ENCODE measurements at regions not wholly inside any gene's neighbourhood (a gene's known extent, or its start where the extent isn't known, plus 50 kb on each side); places are given as distances from the start of the nearest gene placed in this dataset.
"Not testable (repeated sequence)": the region's sequence is repeated elsewhere in the genome, so short reads cannot be mapped to it uniquely, and the experiment has no call there.

DNA sequence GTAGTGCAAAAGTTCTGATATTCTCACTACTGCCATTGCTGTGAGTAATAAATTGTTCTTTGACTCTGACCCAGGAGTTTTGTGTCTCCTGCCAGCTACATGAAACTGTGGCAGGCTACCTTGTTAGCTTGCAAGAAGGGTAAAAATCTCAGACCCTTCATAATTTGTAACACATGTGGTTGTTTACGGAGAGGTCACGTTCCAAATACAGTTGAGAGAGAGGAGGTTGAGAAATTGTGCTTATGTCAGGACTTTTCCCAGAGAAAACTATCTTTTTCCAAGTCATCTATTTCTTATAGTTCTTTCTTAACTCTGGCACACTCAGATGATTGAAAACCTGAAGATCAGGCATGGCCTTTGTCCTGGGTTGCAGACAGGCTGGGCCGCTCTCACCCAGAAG lies 114.4 kb upstream of the SVIL start:
- no peak for DNase-seq (ENCODE audit: low spot score)

DNA sequence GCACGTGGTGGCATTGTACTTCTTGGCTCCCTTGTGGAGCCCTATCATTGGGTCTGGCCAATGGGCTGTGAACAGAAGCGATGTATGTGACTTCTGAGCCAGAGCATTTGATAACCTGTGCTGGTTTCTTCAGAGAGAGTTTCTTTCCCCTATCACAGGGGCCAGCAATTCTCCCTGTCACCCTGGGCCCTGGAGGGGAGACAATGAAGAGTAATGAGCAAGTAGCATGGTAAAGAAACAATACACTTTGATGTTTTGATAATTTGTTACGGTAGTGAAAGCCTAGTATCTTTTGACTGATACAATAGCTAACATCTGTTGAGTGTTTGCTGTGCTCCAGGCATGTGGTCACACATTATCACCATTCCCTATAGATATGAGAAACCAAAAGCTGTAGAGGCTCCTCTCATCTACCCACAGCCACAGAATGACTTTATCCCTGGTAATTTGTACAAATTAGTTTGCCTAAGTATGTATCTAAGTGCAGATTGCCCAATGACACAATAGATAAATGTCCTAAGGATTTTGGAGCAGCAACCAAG lies 113.4 kb upstream of the SVIL start:
- no peak for DNase-seq (ENCODE audit: low spot score)

DNA sequence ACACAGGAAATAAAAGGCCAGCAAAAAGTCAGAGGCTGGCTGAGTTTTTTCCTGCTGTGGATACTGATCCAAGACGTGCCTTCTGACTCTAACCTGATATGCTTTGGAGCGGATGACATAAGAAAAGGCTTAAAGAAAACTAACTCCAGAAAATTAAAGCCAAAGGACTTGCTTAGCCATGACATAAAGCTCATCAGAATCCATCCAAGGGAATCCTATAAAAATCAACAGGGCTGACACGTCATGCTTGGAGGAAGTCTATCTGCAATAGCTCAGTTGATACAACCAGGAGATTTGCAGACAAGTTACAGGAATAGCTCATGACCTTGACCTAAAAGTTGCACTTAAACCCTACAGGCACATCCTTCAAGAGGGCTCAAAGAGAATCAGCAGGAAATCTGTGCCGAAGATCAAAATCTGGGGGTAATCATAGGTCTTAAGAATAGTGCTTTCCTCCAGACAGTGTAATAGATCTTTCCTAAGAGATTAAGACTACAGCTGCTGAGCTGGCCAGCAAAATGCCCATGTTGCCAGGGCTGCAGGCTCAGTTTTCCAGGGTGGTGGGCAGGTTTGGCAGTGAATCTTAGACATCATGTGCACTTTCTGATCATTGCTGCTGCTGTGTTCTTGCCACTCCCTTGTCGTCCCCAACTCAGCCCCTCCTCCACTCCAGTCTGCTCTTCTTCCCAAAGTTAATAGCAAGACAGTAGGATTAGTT lies 111.5 kb upstream of the SVIL start:
- DNase-seq (ENCODE audit: low spot score), result no peak

DNA sequence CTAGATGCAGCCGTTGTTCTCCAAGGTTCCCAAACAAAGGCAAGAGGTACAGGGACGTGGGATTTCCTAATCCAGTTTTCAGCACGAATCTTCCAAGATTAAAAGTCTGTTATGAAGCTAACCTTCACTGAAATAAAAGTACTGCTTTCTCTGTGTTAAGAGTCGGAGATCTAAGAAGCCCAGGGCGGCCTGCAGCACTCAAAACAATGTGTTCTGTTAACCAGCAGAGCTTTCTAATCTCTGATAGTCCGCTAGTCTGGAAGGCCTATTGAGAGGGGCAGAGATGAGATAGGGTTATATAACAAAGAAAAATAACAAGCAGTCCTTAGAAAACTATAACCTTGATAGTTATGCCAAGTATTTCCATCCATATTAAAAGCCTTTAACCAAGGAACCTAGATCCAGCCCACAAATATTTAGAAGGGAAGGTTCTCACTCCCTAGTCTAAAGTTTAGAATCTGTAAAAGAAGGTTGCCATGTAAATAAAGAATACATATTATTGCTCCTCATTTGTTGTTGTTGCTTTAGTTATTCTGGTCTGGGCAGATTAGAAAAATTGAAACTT lies 106.3 kb upstream of the SVIL start:
- DNase-seq (ENCODE audit: low spot score), result no peak

DNA sequence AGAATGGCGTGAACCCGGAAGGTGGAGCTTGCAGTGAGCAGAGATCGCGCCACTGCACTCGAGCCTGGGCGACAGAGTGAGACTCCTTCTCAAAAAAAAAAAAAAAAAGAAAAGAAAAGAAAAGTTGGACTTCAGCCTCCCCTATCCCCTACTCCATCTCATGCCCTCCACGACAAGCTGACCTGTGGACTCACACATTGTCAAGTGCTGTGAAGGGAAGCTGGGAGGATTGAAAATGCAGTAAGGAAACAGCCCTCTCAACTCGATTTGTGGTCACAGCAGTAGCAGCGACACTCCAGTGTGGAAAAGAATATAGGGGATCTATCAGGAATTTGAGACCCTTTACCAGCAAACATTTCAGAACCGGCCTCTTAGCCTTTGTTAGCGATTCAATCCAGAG lies 103.6 kb upstream of the SVIL start:
- DNase-seq (ENCODE audit: low spot score), result no peak

DNA sequence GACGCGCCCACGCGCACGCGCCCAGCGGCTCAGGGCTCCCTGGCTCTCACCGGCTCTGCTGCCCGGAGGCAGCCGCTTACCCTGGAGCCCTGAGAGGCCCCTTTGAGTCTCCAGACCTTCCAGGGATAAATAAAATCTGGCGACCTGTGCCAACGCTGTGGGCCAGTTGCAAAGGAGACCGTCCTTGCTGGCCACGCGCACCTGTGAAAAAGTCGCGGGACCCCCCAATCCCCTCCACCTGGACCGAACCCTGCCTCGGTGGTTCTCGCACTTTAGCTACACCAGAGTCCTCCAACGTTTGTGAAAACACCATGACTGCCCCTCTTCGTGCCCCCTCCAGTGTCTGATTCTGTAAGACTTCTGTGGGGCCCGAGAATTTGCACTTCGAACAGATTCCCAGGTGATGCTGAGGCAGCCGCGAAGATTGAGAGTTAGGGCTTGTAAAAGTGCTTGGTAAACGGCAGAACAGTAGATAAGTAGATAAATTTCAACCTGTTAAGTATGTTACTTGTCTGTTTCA lies 102.4 kb upstream of the SVIL start:
- no peak for DNase-seq (ENCODE audit: low spot score)

DNA sequence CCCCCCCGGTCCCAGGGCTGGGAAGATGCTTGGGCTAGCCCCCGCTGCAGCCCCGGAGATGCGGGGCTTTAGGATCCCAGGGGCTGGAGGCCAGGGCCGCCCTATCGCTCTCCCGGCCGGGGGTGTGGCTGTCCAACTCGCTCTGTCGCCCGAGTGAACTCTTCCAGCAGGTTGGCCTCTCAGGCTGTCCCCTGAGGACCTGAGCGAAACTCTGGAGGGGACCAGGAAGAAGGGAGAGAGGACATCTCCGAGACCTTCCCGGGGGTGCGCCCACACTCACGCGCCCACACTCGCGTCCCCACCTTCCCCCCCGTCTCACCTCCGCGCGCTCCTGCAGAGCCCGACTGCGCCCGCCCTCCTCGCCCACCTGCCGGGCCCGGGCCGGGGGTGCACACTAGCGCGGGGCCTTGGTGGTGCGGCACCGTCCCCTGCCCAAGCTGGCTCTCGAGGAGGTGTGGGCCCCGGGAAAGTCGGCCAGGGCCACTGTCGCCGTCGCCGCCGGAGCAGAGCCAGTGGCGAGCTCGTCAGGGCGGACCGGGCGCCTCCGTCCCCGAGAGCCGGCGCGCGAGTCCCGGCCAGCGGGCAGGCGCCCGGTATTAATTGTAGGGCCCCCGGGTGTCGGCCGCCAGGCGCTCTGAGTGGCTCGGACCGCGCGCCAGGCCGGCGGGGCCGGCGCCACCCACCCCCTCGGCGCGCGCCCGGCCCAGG lies 101.7 kb upstream of the SVIL start:
- DNase-seq (ENCODE audit: low spot score), result no peak

DNA sequence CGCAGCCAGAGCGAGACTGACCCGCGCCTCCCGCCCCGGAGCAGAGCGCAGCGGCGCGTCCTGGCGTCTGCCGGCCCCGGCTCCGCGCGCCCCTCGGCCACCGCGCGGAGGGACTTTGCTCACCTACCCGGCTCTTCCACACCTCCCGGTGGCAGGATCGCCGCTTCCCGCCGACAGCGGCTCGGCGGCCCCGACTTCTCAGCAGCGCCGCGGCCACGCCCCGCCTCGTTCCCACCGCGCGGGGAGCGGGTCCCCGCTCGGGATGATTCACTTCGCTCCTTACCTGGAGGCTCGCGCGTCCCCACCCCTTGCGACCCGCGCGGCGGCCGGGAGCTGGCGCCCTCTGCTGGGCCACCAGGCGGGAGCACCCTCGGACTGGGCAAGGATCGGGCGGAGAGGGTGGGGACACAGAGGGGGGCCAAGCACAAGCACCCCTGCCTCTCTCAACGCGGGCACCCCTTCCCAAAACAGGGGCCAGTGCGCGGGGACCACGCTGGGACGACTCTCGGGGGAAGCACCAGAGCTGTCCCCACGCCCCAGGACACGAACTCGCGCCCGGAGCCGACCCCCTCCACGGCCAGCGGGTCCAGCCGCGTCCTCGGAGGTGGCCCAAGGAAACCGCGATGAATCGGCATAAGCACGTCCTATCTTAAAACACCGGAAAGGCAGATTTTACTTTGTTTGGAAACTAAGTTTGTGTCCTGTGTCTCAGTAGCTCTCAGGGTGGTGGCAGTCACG lies 101.0 kb upstream of the SVIL start:
- DNase-seq (ENCODE audit: low spot score), result no peak

DNA sequence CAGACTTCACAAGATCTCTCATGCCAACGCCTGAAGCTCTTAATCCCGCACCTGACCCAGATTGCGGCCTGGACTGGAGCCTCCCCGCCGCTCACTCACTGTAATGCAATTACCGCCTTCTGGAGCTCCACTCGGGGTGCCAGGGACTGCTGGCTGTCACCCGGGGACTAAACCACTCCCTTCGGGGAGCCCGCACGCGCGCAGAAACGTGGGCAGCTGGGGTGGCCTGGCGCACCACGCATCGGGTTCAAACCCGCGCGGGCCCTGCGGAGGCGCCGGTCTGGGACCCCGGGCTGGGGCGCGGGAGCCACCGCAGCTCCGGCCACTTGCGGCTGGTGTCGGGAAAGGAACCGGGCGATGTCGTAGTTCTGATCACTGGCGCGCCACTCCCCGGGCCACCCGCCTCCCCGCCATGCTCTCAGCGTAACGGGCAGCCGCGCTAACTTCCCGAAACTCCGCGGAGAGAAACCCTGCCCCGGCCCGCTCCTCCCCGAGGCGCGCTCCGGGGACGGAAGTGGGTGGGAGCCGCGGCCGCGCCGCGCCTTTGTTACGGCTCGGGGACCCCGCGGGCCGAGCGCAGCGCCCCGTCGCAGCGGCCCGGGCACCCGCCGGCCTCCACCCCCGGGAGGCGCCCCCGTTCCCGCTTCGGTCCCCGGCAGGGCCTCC lies 100.3 kb upstream of the SVIL start:
- DNase-seq (ENCODE audit: low spot score), result no peak

DNA sequence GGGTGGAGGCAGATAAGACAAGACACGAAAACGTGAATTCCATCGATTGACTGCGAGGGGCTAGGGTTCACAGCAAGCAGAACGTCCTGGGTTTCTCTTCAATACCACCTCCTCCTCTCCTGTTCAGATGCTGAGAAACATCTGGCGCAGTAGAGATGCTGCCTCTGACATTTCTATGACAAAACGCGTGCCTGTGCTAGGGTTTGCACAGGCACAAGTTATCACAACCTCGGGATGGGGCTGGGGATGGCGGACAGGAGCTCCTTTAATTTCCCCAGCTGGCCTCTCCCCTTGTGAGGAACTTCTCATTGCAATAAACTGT lies 99.8 kb upstream of the SVIL start:
- DNase-seq (ENCODE audit: low spot score), result no peak

DNA sequence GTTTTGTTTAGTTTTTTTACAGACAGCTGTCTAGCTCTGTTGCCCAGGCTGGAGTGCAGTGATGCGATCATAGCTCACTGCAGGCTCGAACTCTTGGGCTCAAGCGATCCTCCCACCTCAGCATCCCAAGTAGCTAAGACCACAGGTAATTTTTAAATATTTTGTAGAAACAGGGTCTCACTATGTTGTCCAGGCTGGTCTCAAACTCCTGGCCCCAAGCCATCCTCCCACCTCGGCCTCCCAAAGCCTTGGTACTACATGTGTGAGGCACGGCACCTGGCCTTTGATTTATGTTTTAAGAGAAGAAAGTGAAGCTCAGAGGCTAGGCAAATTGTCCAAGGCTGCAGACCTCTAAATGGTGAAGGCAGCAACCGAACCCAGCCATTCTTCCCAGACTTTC lies 98.6 kb upstream of the SVIL start:
- no peak for DNase-seq (ENCODE audit: low spot score)

DNA sequence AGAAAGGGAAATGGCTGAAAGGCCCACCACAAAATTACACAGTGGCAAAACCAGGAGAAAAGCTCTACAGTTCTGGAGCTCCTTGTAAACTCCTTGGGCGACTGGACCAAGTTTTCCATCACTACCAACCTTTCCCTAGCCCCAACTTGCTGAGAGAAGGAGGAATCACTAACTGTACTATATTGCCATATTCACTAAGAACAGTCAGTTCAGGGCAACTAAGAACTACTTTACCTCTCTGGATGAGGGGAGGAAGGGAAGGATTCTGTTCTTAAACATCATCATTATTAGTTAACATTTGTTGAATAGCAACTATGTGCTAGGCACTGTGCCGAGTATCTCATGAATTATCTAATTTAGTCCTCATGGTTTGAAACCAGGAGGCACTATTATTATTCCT lies 98.1 kb upstream of the SVIL start:
- no peak for DNase-seq (ENCODE audit: low spot score)

DNA sequence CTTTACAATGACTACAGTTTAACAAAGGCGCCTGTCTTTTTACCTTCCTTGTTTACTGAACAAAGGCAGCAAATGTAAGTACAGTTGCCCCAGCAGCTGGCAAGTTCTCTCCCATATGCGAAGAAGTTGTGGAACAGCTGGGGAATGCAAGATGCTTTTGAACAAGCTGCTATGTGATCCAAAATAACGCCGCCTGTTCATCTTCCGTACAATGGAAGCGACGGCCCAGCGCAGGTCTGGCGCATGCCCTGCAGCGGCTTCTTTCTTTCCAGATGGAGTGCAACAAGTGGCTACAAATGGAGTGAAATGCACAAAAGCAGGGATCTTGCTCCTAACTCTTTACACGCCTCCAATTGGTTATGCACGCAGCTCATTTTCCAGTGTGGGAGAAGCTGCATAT lies 97.0 kb upstream of the SVIL start:
- no peak for DNase-seq (ENCODE audit: low spot score)

DNA sequence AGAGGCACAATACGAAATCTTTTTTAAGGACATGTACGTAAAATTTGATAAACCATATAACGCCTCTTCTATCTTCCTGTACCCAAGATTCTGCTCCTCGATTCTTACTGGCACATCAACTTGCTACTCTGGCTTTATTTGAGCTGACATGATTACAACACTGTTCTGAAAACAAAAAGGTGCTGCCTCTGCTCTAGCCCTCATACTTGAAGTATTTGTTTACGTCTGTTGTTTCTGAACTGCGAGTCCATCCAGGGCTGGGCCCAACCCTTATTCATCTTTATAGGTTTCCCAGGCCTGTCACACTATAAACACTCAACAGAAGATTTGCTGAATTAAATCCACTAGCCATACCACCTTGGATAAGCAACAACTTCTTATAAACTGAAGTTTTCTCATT lies 96.2 kb upstream of the SVIL start:
- DNase-seq (ENCODE audit: low spot score), result no peak

DNA sequence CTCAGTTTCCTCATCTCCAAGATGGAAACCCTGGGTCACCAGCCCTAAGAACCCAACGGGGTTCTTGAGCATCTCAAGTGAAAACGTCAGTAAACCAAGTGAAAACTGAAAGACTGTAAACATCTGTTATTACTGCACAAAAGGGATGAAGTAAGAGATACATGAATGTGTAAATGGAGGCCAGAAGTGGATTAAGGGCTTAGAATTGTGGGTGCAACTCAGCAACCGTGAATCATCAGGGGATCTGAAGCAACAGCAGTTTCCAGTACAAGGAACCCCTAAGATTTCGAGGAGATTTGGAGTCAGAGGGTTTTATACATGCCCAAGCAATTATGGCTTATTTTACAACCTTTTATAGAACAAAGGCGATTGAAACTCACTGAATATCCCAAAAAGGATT lies 95.7 kb upstream of the SVIL start:
- DNase-seq (ENCODE audit: low spot score), result no peak

DNA sequence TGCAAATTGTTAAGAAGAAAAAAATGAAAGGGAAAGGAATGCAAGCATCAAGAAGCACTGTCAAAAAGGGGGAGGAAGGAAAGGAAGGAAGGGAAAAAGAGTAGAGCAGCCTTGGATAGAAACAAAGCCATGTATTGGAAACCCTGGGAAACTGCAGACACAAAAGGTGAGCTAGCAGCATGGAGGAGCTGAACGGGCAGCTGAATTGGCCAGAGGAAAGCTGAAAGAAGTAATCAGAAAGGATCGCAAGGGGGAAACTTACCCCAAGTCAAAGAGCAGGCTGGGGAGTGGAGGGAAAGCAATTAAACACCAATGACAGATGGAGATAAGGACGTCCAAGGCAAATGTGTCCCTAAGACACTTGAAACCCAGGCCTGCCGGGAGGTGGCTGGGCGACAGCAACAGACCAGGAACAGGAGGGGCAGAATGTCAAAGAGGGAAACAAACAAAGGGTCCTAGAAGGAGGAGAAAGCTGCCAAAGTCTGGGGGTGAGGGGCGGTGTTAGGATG lies 93.8 kb upstream of the SVIL start:
- no peak for DNase-seq (ENCODE audit: low spot score)

DNA sequence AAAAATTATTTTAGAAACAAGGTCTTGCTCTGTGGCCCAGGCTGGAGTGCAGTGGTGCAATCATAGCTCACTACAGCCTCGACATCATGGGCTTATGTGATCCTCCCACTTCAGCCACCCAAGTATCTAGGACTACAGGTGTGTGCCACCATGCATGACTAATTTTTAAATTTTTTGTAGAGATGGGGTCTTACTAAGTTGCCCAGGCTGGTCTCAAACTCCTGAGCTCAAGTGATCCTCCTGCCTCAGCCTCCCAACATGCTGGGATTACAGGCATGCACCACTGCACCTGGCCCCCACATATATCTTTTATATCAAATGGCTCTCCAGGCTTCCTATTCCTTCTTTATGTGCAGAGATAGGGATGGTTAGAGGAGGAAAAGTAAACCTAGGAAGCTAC lies 91.2 kb upstream of the SVIL start:
- not testable (repeated sequence) for DNase-seq (ENCODE audit: low spot score)

DNA sequence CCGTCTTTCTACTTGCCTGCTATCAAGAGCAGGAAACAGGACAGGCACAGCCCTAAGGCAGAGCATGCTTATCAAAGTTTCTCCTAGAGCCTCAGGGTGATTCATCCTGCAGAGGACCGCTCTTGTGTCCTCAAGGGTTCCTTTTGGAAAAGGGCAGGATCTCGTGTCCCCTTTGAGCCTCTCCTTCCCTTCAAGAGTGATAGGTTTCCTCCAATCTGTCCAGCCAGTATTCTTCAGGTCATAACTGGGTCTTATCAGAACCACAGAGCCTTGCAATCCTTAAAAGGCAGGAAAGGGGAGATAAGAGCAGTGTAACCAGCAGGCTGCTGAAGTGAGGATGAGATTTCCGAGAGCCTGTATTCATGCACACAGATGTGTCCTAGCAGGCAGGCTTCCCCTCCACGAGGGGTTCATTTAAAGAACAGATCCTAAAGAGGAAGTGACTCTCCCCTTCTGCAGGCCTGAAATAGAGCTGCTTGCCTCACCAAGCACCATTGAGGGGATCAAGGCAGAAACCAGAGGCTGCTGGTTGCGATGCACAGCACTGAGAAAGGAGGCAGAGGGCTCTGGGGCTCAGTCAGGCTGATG lies 90.5 kb upstream of the SVIL start:
- DNase-seq (ENCODE audit: low spot score), result no peak

DNA sequence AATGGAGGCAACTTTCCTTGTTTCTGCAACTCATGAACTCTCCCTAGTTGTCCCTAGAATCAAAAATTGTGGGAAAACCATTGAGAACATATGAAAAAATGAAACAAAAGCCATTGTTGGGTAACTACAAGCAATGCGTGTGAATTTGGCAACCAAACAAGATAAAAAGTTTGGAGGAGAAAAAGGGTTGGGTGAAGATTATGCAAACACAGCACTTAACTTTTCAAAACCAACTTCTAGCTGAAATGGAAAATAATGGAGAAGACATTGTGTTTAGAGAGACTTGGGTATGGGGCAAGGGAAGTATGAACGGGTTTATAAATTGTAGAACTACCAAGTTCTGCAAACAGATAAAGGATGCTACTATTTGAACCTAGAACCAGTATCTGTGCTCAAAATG lies 89.0 kb upstream of the SVIL start:
- no peak for DNase-seq (ENCODE audit: low spot score)

DNA sequence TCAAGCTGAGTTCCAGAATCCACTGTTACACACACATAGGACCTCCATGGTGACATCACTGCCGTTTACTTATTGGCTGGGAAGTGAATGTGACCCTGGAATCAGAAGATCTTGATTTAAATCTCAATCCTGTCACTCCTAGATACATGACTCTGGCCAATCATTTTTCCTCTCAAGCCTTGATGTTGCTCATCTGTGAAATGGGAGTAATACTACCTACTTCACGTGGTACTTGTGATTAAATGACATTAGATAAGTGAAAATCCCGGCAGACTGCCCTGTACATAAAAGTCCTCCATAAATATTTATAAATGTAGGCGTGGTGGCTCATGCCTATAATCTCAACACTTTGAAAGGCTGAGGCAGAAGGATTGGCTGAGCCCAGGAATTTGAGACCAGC lies 88.0 kb upstream of the SVIL start:
- no peak for DNase-seq (ENCODE audit: low spot score)

DNA sequence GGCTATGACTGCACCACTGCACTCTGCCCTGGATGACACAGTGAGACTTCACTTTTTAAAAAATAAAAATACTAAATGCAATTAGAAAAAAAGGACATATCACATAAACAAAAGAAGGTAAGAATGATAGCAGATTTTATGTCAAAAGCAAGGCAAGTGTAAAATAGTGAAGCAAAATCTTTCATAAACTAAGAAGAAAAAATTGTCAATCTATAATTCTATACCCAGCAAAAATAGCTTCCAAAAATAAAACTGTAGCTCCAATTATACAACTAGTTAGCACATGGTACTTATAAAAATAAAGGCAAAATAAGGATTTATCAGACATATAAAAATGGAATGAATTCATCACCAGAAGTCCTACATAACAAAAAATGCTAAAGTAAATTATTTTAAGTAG lies 85.4 kb upstream of the SVIL start:
- no peak for DNase-seq (ENCODE audit: low spot score)

DNA sequence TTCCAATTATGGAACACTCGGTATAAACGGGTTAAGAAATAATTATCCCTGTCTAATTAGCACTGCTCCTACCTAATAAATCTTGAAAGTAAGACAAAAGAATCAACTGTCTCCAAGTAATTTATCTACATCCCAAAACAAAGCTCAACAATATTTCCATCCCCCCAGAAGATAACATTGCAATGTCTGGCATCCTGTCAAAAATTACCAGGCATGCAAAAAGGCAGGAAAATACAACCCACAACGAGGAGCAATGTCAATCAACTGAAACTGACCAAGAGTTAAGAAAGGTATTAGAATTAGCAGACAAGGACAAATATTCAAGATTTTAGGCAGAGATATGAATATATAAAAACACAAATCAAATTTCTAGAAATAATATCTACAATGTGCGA lies 84.5 kb upstream of the SVIL start:
- no peak for DNase-seq (ENCODE audit: low spot score)

Measured in NAMALWA (cell line).